CD4-positive, alpha-beta T cell treated with Interleukin-17A for 4 hours (primary cell): ENCODE measurements at regions not wholly inside any gene's neighbourhood (a gene's known extent, or its start where the extent isn't known, plus 50 kb on each side); places are given as distances from the start of the nearest gene placed in this dataset.
"Not testable (repeated sequence)": the region's sequence is repeated elsewhere in the genome, so short reads cannot be mapped to it uniquely, and the experiment has no call there.

ENCODE experiments used
- DNase-seq: peaks from one replicate; pipeline ENCODE4 v3.0.0-alpha.2; 2020; ENCODE audit warnings: mixed read lengths

DNA sequence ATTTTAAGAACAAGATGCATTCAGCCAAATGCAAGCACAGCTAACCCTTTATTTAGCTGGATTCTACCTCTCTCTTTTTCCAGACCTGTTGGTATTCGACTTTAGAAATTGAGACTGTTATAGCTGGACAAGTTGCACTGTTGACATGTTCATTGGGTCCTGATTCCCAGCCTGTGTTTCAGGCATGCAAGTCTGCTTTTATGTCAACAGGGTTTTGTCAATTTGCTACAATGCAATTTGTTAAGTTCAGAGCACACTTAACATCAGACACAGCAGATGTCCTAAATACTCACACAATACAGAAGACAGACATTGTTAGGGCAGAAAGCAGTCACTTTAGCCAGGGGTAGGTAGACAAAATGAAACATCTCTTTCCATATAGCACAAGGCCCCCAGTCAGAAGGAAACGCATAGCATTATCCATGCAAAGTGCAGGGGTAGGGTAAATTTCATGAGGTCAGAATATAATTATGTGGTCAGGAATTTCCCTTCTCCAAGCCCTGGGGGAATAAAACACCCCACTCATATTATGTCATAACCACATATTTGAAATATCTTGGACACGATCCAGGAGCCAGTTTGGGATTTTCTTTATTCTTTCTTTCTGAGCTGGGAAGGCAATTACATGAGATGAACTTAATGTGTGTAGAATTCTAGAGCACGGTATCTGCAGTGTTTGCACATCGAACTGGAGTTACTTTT, 504.1 kb downstream of the NTRK3 start:
- DNase-seq, result no peak

GRCh38 chr15:87748483-87748882, 508.1 kb downstream of the NTRK3 start:
- DNase-seq, result no peak

DNA sequence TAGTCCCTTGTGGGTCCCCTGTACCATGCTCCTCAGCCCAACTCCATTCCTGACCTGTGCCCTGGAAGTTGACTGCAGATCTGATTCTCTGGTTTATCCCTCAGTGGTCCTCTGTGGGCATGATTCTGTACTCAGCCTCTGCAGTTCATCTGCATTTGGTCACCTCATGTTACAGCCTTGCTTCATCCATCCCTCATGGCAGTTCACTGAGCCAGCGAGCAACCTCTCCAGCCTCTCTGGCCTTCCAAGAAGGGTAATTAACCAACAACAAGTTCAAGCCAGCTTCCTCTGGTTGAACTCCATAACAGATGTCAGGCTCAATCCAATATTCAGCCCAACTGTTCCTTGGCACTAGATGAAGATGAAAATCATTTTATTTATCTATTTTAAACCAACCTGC, 509.5 kb downstream of the NTRK3 start:
- no peak for DNase-seq

DNA sequence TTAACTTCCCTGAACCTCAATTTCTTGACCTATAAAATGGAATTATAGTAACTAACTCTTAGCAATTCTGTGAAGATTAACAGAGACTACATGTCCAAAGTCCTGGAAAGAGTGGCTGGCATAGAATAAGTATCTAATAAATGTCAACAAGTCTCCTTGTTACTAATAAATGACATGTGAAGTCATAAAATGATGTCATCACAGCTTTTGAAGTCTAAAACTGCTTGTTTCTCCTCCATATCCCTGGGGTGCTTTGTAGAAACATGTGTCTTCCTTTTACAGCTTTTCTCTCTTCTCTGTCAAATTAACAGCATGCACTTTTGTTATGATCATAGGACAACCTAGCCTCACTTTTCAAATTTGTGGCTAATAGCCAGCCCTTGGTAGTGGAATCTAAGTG, 510.2 kb downstream of the NTRK3 start:
- no peak for DNase-seq

DNA sequence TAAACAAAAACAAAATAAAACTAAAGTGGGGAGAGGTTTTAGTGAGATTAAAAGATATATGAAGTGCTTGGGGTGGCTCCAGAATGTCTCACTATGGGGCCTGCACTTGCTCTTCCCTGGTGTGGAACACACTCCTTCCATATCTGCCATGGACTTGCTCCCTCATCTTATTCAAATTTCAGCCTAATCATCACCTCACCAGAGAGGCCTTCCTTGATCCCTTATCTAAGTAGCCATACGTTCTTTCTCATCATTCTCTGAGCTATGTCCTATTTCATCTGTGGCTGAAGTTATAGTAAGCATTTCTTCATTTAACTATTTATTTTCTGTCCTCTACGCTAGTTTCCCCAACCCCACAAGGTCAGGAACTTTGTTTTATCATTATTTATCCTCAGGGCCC, 511.7 kb downstream of the NTRK3 start:
- DNase-seq, result no peak

- DNase-seq, result no peak
Observed at GRCh38 chr15:87743562-87743961, 513.0 kb downstream of the NTRK3 start.

- no peak for DNase-seq
Observed at GRCh38 chr15:87741350-87741749, 515.2 kb downstream of the NTRK3 start.

DNA sequence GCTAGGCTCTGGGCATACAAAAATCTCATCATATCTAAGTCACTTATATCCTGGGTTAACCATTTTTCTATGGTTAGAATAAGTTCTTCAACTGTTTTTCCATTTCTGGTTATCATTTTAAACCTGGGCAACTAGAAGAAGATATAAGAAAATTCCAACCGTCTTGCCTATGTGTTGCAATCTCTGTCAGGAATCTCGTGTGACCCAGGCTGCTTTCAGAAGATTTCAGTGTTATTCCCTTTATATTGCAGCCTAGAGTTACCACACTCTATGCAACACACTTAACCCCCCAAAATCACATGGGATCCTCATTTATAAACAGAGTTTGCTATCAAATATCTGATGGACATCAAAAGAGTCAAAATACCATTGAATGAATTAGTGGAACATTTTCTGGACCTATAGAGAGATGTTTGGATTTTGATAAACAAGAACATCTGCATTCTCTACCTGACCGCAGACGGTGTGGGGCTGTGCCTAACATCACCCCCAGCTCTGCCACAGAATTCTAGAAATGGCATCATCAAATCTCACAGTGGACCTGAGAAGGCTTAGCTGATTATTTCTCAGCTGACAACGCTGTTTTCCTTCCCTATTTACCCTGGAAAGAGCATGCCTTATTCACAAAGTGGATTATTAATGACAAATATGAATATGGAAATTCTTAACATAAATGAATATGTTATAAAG, 515.7 kb downstream of the NTRK3 start:
- DNase-seq, result no peak

DNA sequence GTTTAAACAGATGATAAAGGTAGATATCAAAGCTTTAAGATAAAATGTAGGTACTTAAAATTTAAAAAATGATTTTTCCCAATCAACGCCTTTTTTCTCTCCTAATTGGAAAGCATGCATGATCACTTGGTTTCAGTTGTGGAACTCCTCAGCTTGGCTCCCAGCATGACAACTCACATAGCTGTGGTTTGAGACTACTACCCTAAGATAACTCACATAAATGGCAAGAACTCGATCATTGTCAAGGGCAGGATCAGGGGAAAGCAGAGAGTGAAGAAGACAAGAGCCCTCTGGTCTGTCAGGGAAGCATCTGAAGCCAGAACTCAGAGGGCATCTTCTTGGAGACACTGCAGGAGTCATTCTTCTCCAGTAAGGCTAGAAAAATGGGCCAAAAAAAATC, 516.7 kb downstream of the NTRK3 start:
- no peak for DNase-seq

DNA sequence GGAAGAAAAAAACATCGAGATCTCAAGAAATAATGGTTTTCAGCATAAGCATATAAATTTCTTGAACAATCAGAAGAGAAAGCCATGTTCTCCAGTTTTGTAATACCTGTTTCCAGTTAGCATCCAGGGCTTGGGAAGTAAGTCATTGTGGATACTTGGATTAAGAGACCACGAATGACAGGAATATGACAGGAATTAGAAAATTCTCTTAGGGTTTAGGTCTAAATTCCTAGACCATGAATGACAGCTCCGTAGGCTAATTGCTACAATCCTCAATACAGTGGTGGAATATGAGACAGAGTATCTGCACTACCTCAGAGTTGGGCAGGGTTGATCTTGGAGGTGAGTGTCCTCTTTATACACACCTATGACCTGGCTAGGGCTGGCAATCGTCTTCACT, 517.5 kb downstream of the NTRK3 start:
- no peak for DNase-seq

DNA sequence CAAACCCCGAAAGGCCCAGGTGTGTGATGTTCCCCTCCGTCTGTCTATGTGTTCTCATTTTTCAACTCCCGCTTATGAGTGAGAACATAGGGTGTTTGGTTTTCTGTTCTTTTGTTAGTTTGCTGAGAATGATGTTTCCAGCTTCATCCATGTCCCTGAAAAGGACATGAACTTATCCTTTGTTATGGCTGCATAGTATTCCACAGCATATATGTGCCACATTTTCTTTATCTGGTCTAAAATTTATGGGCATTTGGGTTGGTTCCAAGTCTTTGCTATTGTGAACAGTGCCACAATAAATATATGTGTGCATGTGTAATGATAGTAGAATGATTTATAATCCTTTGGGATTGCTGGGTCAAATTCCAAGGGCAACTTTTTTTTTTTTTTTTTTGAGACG, 519.1 kb downstream of the NTRK3 start:
- DNase-seq, result not testable (repeated sequence)

DNA sequence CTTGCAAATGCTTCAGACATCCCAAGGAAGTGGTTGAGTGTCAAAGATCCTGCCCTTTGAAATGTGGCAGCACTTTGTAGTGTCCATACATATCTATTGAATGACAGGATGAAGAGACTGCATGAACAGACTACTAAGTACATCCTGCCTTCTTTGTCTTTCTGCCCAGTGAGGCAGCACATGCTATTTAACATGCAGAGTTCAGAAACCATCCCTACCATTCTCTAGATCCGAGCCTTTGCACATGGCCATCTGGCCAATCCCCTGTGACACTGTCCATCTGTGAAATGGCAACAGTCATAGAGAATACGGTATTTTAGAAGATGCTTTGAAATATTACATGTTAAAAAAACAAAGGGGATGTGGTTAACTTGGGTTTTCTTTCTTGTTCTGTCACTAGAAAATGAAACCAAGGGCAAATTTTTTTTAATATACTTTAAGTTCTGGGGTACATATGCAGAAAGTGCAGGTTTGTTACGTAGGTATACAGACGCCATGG, 519.6 kb downstream of the NTRK3 start:
- DNase-seq, result no peak

DNA sequence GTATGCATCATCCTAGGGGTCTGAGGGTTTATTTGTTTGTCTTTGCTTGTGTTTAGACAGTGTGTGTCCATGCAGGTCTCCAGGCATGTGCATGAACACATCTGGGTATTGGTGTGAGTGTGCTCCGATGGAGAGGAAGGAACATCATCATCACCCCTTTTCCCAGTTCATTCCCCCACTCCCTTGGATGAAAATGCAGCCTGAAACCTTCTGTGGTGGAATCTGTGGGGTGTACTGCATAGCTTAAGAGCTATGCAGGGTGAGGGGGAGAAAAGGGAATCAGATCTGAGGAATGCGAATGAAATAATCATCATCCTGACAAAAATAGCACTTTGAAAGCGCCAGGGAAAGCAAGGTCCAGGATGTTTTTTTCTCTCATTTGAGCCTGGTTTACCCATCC, 520.1 kb downstream of the NTRK3 start:
- DNase-seq, result no peak

DNA sequence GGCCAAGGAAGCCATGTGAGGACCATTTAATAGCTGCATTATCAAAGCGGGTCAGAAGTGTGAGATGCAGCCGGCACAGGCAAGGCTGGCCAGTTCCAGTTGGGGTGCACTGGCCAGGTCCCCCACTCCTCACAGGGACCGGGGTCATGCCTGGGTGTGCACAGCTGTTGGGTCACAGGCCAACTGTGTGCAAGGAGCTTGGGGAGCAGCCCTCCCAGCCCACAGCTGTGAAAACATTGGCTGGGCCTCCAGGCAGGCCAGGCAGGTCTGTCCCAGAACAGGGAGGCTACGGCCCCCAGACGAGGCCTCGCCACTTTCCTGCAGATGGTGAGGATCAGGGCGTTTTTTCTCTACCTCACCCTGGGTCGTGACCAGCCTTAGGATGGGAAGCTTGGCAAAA, 521.0 kb downstream of the NTRK3 start:
- DNase-seq, result no peak

DNA sequence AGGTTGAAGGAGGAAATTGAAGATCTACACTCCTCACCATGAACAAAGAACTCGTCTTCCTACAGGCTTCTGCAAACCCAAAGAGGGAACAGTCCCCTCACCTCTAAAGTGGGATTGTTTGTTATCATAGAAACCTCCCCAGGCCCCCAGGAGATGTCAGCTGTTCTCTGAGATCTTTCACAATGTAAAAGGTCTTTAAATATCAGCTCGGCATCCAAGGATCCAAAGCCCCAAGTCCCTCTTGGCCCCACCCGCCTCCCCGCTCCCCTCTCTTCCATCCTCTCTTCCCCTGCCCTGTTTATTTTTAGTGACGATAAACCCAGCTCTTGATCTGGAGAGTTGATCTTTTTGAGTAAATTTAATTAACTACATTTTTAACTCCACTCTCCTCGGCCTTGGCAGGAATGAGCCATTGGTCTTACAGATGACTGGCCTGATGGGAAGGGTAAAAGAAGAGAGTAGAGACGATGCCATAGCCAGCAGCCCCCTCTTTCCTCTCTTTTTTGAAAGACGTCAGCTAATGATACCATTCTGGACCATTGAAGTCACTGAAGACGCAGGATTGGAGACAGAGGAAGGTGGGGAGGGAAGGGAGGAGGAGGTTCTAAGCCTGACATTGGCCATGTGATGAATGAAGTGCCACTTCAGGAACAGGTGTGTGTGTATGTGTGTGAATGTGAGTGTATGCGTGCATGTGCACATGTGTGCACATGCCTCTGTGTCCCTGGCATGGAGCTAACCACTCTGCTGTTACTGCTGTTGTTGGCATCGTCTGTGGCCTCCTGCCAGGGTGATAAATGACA, 521.8 kb downstream of the NTRK3 start:
- no peak for DNase-seq

GRCh38 chr15:87733977-87734376, 522.6 kb downstream of the NTRK3 start:
- DNase-seq, result no peak

DNA sequence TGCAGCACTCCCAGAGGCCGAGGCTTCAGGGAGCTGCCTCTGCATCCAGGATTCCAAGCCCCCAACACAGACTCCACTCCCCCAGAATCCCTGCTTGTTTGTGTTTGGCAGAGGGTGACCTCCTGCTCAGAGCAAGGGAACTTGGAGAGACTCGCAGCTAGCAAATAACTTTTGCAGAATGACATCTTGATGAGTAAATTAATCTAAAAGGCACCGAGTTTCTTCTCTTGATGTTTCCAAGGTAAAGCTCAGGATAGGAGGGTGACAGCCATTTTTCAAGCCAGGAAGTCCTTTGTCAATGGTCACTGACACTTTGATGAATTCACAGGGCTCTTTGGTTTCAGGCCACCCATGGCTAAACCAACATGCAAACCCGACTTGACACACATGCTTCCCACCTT, 523.0 kb downstream of the NTRK3 start:
- DNase-seq, result no peak

- DNase-seq, result no peak
Observed at GRCh38 chr15:87732976-87733375, 523.6 kb downstream of the NTRK3 start.

DNA sequence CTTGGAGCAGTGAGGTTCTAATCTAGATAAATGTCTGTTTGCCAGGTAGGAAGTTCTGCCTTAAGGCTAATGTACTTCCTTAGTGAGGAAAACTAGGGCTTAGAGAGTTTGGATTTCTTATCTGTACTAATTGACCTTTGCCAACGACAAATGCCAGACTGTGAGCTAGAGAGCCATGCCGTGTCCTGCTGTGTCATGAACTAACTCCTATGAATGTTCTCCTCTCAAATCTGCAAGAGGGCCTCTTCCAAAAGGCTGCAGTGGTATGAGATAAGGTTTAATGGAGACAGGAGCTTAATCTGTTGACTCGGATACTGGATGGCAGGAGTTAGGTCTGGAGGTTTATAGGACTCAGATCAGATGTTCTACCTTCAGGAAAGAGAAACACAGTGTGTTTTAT, 524.9 kb downstream of the NTRK3 start:
- no peak for DNase-seq

DNA sequence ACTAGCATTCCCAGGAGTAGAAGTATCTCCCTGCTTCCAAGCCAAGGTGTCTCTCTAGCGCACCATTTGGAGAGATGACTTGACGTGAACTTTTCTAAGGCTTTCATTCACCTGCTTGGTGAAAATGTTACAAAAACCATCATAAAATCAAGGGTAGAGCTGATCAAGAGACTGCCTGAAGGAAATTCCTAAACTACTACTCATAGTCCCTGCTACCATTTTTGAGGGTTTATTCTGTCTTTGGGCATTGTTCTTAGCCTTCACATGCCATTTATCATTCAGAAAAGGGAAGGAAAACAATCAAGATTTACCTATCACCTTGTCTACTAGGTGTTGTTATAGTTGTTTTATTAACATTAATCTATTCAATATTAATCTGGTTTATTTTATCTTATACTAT, 525.8 kb downstream of the NTRK3 start:
- no peak for DNase-seq

DNA sequence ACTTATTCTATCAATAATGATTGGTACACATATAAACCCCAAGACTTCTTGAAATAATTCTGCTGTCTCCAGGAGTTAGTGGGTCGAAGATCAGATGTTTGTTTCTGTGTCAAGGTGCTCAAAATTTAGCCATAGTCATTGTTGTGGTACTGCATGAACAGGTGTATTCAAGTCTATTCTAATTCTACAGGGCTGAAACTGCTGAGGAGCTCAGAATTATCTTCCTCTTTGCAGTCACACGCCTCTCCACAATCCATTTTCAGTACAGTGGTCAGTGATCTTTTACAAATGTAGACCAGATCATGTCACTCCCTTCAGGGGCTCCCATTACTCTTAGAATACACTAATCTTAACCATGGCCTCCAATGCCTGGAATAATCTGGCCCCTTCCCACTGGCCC, 527.5 kb downstream of the NTRK3 start:
- no peak for DNase-seq

GRCh38 chr15:87727073-87727472, 529.5 kb downstream of the NTRK3 start:
- DNase-seq, result no peak

DNA sequence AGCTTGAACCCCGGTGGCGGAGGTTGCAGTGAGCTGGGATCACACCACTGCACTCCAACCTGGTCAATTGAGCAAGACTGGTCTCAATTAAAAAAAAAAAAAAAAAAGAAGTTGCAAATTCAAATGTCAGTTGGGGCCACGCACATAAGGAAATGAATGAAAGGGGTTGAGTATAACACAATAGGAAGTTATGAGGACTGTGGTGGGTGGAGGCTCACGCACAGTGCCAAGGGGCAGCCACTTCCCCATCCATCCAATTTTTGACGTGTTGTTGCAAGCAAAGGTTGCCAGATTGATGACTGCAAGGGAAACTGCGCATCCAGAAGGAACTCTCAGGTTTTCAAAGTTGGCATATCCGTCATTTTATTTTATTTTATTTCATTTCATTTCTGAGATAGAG, 532.2 kb downstream of the NTRK3 start:
- DNase-seq, result no peak
